GM23248 (cell line): ENCODE measurements at regions not wholly inside any gene's neighbourhood (a gene's known extent, or its start where the extent isn't known, plus 50 kb on each side); places are given as distances from the start of the nearest gene placed in this dataset.

Experiments used
- EZH2 ChIP-seq: fragments of 200-600 bp; sonication (generic); IDR thresholded peaks from 2 replicates; pipeline ENCODE4 v1.6.1; 2018; ENCODE audit warnings: antibody characterized with exemption, mild to moderate bottlenecking; ENCODE audit not compliant: insufficient read depth, poor library complexity, severe bottlenecking
- EZH2phosphoT487 ChIP-seq: fragments of 200-600 bp; sonication (generic); IDR thresholded peaks from 2 replicates; pipeline ENCODE4 v1.6.1; 2018; ENCODE audit warnings: antibody characterized with exemption, moderate library complexity, mild to moderate bottlenecking, low read depth; ENCODE audit not compliant: insufficient read depth

DNA sequence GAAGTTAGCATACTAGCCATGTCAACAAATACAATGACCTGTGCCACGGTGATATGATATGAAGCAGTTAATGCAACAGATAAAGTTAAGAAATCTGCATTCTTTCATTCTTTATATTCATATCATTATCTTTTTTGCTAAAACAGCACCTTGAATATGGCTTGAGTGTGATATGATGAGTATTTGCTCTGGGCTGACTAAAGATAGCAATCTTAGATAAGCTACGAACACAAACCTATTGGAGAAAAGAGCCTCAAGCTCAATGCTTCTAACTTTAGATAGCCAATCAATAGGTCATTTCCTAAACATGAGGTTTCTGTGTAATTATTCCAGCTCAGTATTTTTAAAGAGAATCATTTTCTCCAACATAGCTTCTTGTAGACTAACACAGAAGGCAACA lies 61.7 kb downstream of the NR2F1 start:
- TF ChIP-seq EZH2phosphoT487 = no peak
- TF ChIP-seq EZH2 = no peak
